ENCODE measurements at regions not wholly inside any gene's neighbourhood (a gene's known extent, or its start where the extent isn't known, plus 50 kb on each side); places are given as distances from the start of the nearest gene placed in this dataset.
"Not testable (repeated sequence)": the region's sequence is repeated elsewhere in the genome, so short reads cannot be mapped to it uniquely, and the experiment has no call there.

- intact Hi-C loops (cut with DNase I), result loop anchor here (10.0 kb wide), 1 partner anchor 210 kb away; no protein-coding TSS in a partner anchor
- DNase-seq (ENCODE audit: low spot score), result no peak
These were observed 318.9 kb upstream of the GRAMD2B start for GRCh38 chr5:126104341-126104740.

- intact Hi-C loops (cut with DNase I), result loop anchor here (10.0 kb wide), 1 partner anchor 210 kb away; no protein-coding TSS in a partner anchor
- no peak for DNase-seq (ENCODE audit: low spot score)
These were observed 318.3 kb upstream of the GRAMD2B start for GRCh38 chr5:126104951-126105350.

- intact Hi-C loops (cut with DNase I), result loop anchor here (10.0 kb wide), 1 partner anchor 209 kb away; no protein-coding TSS in a partner anchor
- no peak for DNase-seq (ENCODE audit: low spot score)
These were observed 317.2 kb upstream of the GRAMD2B start for GRCh38 chr5:126106029-126106428.

DNA sequence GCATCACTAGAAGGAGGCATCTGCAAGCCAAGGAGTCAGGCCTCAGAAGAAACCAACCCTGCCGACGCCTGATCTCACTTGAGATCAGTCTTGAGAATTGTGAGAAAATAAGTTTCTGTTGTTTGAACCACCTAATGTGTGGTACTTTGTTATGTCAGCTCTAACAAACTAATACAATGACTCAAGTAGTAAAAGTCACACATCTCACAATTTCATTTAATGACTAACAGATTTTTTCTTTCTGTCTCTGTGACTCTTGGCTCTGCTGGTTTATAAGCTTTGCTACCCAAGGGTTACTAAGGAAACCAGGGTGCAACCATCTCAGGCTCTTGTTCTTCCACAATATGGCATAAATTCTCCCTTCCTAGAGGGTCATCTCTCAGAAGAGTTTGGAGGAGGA lies 315.8 kb upstream of the GRAMD2B start:
- intact Hi-C loops (cut with DNase I), result loop anchor here (10.0 kb wide), 1 partner anchor 207 kb away; no protein-coding TSS in a partner anchor

GRCh38 chr5:126108470-126108869 lies 314.7 kb upstream of the GRAMD2B start:
- intact Hi-C loops (cut with DNase I), result loop anchor here (10.0 kb wide), 1 partner anchor 206 kb away; no protein-coding TSS in a partner anchor
- DNase-seq (ENCODE audit: low spot score), result no peak

More for the DNA sequence above, 315.8 kb upstream of the GRAMD2B start:
- no peak for DNase-seq (ENCODE audit: low spot score)

GRCh38 chr5:126115059-126115629 lies 308.1 kb upstream of the GRAMD2B start:
- intact Hi-C loops (cut with DNase I), result no loop called here
- DNase-seq (ENCODE audit: low spot score), result no peak

GRCh38 chr5:126117044-126117443 lies 306.2 kb upstream of the GRAMD2B start:
- DNase-seq (ENCODE audit: low spot score), result no peak
- intact Hi-C loops (cut with DNase I), result no loop called here

- intact Hi-C loops (cut with DNase I), result no loop called here
- no peak for DNase-seq (ENCODE audit: low spot score)
These were observed 303.2 kb upstream of the GRAMD2B start for GRCh38 chr5:126119887-126120442.

DNA sequence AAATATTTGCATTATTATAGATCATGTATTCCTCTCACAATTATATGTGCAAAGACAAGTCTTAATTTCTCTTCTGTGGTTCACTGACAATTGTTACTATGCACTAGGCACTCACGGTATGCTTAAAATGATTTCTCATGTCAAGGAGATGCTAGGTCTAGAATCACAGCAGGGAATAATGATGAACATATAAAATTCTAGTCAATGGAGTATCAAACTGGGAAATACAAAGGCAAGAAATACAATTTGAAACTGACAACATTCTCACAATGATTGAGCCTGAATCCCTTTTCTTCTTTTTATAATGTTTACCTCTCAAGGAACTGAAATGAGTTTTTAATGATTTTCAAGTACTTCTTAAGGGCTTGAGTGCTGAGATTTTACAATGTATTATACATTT lies 302.3 kb upstream of the GRAMD2B start:
- no peak for DNase-seq (ENCODE audit: low spot score)
- intact Hi-C loops (cut with DNase I), result no loop called here

GRCh38 chr5:126122942-126123341 lies 300.3 kb upstream of the GRAMD2B start:
- intact Hi-C loops (cut with DNase I), result no loop called here
- DNase-seq (ENCODE audit: low spot score), result no peak

GRCh38 chr5:126124706-126125345 lies 298.4 kb upstream of the GRAMD2B start:
- intact Hi-C loops (cut with DNase I), result no loop called here
- no peak for DNase-seq (ENCODE audit: low spot score)

DNA sequence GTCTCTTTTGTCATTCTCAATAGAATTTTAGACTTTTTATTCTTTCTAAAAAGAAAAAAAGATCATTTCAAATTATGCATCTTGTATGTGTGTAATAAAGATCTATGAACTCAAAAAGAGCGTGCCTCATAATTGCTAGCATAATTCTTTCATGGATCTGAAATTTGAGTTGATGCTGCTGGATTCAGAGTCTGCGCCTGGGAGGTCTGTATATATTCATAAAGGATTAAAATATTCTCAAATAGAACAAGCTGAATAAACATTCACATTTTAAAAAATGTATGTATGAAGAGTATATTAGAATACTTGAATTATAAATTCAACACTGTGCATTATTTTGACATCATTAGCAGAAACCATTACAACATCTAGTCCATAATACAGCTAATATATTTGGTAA lies 297.8 kb upstream of the GRAMD2B start:
- DNase-seq (ENCODE audit: low spot score), result no peak
- intact Hi-C loops (cut with DNase I), result no loop called here

DNA sequence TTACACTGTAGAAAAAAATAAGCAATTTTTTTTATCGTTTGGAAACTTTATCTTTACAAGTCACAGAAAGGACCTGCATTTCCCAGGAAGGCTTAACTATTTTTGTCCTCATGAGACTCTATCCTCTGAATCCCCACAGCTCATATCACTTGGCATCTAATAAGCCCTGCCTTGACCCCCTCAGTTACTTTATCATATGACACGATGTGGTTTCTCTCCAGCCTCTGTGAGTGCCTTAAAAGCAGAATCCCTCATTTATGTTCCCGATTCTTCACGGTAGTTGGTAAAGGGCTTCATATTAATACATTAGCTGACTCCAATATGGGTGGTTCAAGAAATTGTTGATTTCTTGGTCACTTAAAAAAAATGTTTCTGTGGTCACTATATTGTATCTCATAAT lies 296.6 kb upstream of the GRAMD2B start:
- no peak for DNase-seq (ENCODE audit: low spot score)
- intact Hi-C loops (cut with DNase I), result no loop called here

GRCh38 chr5:126127371-126127770 lies 295.8 kb upstream of the GRAMD2B start:
- DNase-seq (ENCODE audit: low spot score); intact Hi-C loops (cut with DNase I): not testable (repeated sequence)

DNA sequence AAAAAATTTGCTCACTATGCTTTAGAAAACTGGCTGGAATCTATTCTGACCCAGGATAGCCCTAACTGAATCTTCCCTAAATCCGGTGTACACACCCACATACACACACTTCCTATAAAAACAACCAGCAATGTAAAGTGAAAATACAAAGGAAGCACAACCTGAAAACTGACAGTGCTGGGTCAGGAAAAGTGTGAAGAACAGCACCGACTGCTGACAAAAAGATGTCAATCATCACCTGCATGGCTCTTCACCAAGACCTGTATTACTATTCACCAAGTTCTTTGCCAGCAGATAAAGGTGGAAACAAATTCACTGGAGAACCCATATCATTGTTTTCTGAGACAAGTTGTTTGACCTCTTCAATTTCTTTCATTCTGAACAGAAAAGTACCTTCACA lies 293.8 kb upstream of the GRAMD2B start:
- no peak for DNase-seq (ENCODE audit: low spot score)
- intact Hi-C loops (cut with DNase I), result no loop called here

- no peak for DNase-seq (ENCODE audit: low spot score)
- intact Hi-C loops (cut with DNase I), result no loop called here
These were observed 289.8 kb upstream of the GRAMD2B start for GRCh38 chr5:126133424-126133823.

- no peak for DNase-seq (ENCODE audit: low spot score)
- intact Hi-C loops (cut with DNase I), result no loop called here
These were observed 285.3 kb upstream of the GRAMD2B start for GRCh38 chr5:126137891-126138280.

- intact Hi-C loops (cut with DNase I), result no loop called here
These were observed 284.8 kb upstream of the GRAMD2B start for GRCh38 chr5:126138281-126138931.

DNA sequence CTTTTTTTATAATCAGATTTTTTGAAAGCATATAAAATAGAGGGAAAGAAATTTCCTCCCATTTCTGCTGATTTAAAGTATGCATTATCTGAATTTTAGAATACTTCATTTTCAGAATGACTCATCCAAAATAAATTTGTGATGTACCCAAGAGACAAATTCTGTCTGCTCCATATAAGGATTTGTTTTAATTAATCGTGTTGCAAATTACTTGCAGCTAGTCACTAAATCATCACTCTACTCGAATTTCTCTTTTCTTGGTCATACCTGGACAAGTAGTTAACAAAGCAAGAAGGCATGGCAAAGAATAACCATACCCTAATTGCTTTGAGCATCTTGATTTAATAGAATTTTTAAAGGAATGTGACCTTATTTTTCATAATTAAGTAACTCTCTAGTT lies 284.1 kb upstream of the GRAMD2B start:
- DNase-seq (ENCODE audit: low spot score), result no peak
- intact Hi-C loops (cut with DNase I), result no loop called here

More at GRCh38 chr5:126138281-126138931, 284.8 kb upstream of the GRAMD2B start:
- no peak for DNase-seq (ENCODE audit: low spot score)

GRCh38 chr5:126139773-126140172 lies 283.4 kb upstream of the GRAMD2B start:
- intact Hi-C loops (cut with DNase I), result no loop called here

DNA sequence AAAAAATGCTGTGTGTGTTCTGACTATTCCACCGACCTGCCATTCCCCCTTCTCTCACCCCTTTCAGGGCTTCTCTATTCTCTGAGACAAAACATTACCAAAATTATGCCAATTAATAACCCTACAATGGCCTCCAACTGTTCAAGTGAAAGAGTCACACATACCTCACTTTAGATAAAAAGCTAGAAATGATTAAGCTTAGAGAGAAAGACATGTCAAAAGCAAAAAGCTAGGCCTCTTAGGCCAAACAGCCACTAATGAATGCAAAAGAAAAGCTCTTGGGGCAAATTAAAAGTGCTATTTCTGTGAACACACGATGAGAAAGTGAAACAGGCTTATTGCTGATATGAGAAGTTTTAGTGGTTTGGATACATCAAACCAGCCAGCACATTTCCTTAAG lies 279.6 kb upstream of the GRAMD2B start:
- no peak for DNase-seq (ENCODE audit: low spot score)
- intact Hi-C loops (cut with DNase I), result no loop called here

More at GRCh38 chr5:126139773-126140172, 283.4 kb upstream of the GRAMD2B start:
- no peak for DNase-seq (ENCODE audit: low spot score)
